Skeletal muscle satellite cell (primary cell): ENCODE measurements at regions not wholly inside any gene's neighbourhood (a gene's known extent, or its start where the extent isn't known, plus 50 kb on each side); places are given as distances from the start of the nearest gene placed in this dataset.
"Not testable (repeated sequence)": the region's sequence is repeated elsewhere in the genome, so short reads cannot be mapped to it uniquely, and the experiment has no call there.

Source experiments
- H3K27me3 ChIP-seq: 2 replicates; pipeline ENCODE4 v1.7.0; 2013; ENCODE audit warnings: low read length; ENCODE audit not compliant: control insufficient read depth, insufficient read depth
- H3K36me3 ChIP-seq: 2 replicates; pipeline ENCODE4 v1.7.0; 2013; ENCODE audit warnings: mild to moderate bottlenecking, control low read depth, low read length; ENCODE audit not compliant: insufficient read depth
- H3K4me1 ChIP-seq: 2 replicates; pipeline ENCODE4 v1.7.0; 2013; ENCODE audit warnings: low read length; ENCODE audit not compliant: control insufficient read depth, insufficient read depth
- H3K4me2 ChIP-seq: 2 replicates; pipeline ENCODE4 v1.7.0; 2013; ENCODE audit warnings: mild to moderate bottlenecking, low read length
- H3K4me3 ChIP-seq: 2 replicates; pipeline ENCODE4 v1.7.0; 2013; ENCODE audit warnings: low read length
- H3K9ac ChIP-seq: 2 replicates; pipeline ENCODE4 v1.7.0; 2013; ENCODE audit warnings: mild to moderate bottlenecking, low read depth, low read length, moderate library complexity
- H3K9me3 ChIP-seq: replicated peaks from 2 replicates; pipeline ENCODE4 v1.7.0; 2013; ENCODE audit warnings: mild to moderate bottlenecking, control low read depth, low read length

- no peaks in the 10 kb centered on the region for H3K36me3 ChIP-seq
Observed at GRCh38 chr3:174465177-174465576, 394.0 kb upstream of the NAALADL2 start.

GRCh38 chr3:174466471-174467054 lies 392.6 kb upstream of the NAALADL2 start:
- H3K9ac ChIP-seq, result no peak overlapping the region
- no peak overlapping the region for H3K4me3 ChIP-seq
- H3K27me3 ChIP-seq, result no peaks in the 10 kb centered on the region
- no peaks in the 10 kb centered on the region for H3K36me3 ChIP-seq
- no peaks in the 10 kb centered on the region for H3K9me3 ChIP-seq
- H3K4me2 ChIP-seq, result no peak overlapping the region
- no peaks in the 10 kb centered on the region for H3K4me1 ChIP-seq

More at GRCh38 chr3:174465177-174465576, 394.0 kb upstream of the NAALADL2 start:
- Histone ChIP-seq H3K4me3 (no peak overlapping the region), H3K9me3 (no peaks in the 10 kb centered on the region), H3K9ac (no peak overlapping the region), H3K4me2 (no peak overlapping the region), H3K4me1 (no peaks in the 10 kb centered on the region), H3K27me3 (no peaks in the 10 kb centered on the region)

GRCh38 chr3:174477491-174477890 lies 381.6 kb upstream of the NAALADL2 start:
- Histone ChIP-seq H3K36me3 (no peaks in the 10 kb centered on the region), H3K9me3 (no peaks in the 10 kb centered on the region), H3K4me1 (no peaks in the 10 kb centered on the region), H3K4me2 (no peak overlapping the region), H3K4me3 (no peak overlapping the region), H3K9ac (no peak overlapping the region), H3K27me3 (no peaks in the 10 kb centered on the region)

- Histone ChIP-seq H3K9me3 (no peaks in the 10 kb centered on the region), H3K27me3 (no peaks in the 10 kb centered on the region), H3K4me2 (no peak overlapping the region), H3K36me3 (no peaks in the 10 kb centered on the region), H3K4me3 (no peak overlapping the region), H3K4me1 (no peaks in the 10 kb centered on the region), H3K9ac (no peak overlapping the region)
Observed at GRCh38 chr3:174480767-174481166, 378.4 kb upstream of the NAALADL2 start.

GRCh38 chr3:174482541-174482940 lies 376.6 kb upstream of the NAALADL2 start:
- Histone ChIP-seq H3K9ac (no peak overlapping the region), H3K4me3 (no peak overlapping the region), H3K27me3 (no peaks in the 10 kb centered on the region)

GRCh38 chr3:174483254-174483653 lies 375.9 kb upstream of the NAALADL2 start:
- H3K27me3 ChIP-seq, result no peaks in the 10 kb centered on the region
- no peaks in the 10 kb centered on the region for H3K36me3 ChIP-seq
- no peaks in the 10 kb centered on the region for H3K9me3 ChIP-seq
- no peak overlapping the region for H3K4me3 ChIP-seq
- no peak overlapping the region for H3K9ac ChIP-seq
- no peaks in the 10 kb centered on the region for H3K4me1 ChIP-seq
- H3K4me2 ChIP-seq, result no peak overlapping the region

More at GRCh38 chr3:174482541-174482940, 376.6 kb upstream of the NAALADL2 start:
- no peak overlapping the region for H3K4me2 ChIP-seq
- H3K9me3 ChIP-seq, result no peaks in the 10 kb centered on the region
- H3K36me3 ChIP-seq, result no peaks in the 10 kb centered on the region
- H3K4me1 ChIP-seq, result no peaks in the 10 kb centered on the region

GRCh38 chr3:174483856-174484255 lies 375.3 kb upstream of the NAALADL2 start:
- H3K4me3 ChIP-seq, H3K27me3 ChIP-seq, H3K4me2 ChIP-seq, H3K9me3 ChIP-seq, H3K9ac ChIP-seq, H3K36me3 ChIP-seq, H3K4me1 ChIP-seq: not testable (repeated sequence)

- Histone ChIP-seq H3K27me3 (no peaks in the 10 kb centered on the region), H3K4me1 (no peaks in the 10 kb centered on the region), H3K9ac (no peak overlapping the region), H3K36me3 (no peaks in the 10 kb centered on the region), H3K9me3 (no peaks in the 10 kb centered on the region), H3K4me2 (no peak overlapping the region), H3K4me3 (no peak overlapping the region)
Observed at GRCh38 chr3:174488527-174488926, 370.6 kb upstream of the NAALADL2 start.

- H3K27me3 ChIP-seq, result no peaks in the 10 kb centered on the region
- H3K4me1 ChIP-seq, result peaks cover 19% of the 10 kb centered on the region
Observed at GRCh38 chr3:174495311-174495710, 363.8 kb upstream of the NAALADL2 start.

GRCh38 chr3:174495928-174496327 lies 363.2 kb upstream of the NAALADL2 start:
- no peak overlapping the region for H3K9ac ChIP-seq
- H3K9me3 ChIP-seq, result no peaks in the 10 kb centered on the region
- no peak overlapping the region for H3K4me2 ChIP-seq
- no peaks in the 10 kb centered on the region for H3K36me3 ChIP-seq
- H3K27me3 ChIP-seq, result no peaks in the 10 kb centered on the region
- peaks cover 19% of the 10 kb centered on the region for H3K4me1 ChIP-seq
- H3K4me3 ChIP-seq, result no peak overlapping the region

More at GRCh38 chr3:174495311-174495710, 363.8 kb upstream of the NAALADL2 start:
- H3K4me3 ChIP-seq, result no peak overlapping the region
- no peaks in the 10 kb centered on the region for H3K36me3 ChIP-seq
- H3K9ac ChIP-seq, result no peak overlapping the region
- H3K9me3 ChIP-seq, result no peaks in the 10 kb centered on the region
- H3K4me2 ChIP-seq, result no peak overlapping the region

GRCh38 chr3:174498638-174499037 lies 360.5 kb upstream of the NAALADL2 start:
- Histone ChIP-seq H3K9ac (no peak overlapping the region), H3K27me3 (no peaks in the 10 kb centered on the region), H3K9me3 (no peaks in the 10 kb centered on the region), H3K4me3 (no peak overlapping the region), H3K4me2 (peak overlapping the region; percentile 68), H3K36me3 (no peaks in the 10 kb centered on the region), H3K4me1 (peaks cover 19% of the 10 kb centered on the region)

- no peaks in the 10 kb centered on the region for H3K4me1 ChIP-seq
- no peak overlapping the region for H3K4me3 ChIP-seq
- H3K27me3 ChIP-seq, result no peaks in the 10 kb centered on the region
- H3K9ac ChIP-seq, result no peak overlapping the region
- H3K4me2 ChIP-seq, result no peak overlapping the region
- no peaks in the 10 kb centered on the region for H3K36me3 ChIP-seq
- H3K9me3 ChIP-seq, result no peaks in the 10 kb centered on the region
Observed at GRCh38 chr3:174505266-174505665, 353.9 kb upstream of the NAALADL2 start.
